Fibroblast of skin of abdomen (primary cell): ENCODE measurements at regions not wholly inside any gene's neighbourhood (a gene's known extent, or its start where the extent isn't known, plus 50 kb on each side); places are given as distances from the start of the nearest gene placed in this dataset.

Experiments used
- DNase-seq: peaks from one replicate; pipeline ENCODE4 v3.0.0-alpha.2; 2013

DNA sequence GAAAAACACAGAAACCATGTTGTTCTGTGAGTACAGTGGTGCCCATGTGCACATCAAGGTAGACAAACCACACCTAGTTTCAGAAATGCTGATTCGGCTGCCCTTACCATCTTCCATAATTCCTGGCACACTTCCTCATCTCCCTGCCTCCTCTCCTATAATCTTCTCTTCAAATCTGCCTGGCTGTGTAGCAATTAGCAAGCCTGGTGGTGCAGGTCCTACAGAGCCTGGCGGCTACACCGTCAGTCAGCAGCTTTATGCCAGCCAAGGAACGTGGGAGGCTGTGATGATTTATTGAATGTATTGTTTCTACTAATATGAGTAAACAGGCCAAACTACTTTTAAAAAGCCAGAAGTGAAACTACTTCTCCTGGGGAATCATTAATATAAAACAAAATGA is 106.8 kb downstream of the SEMA6D start:
- no peak for DNase-seq

DNA sequence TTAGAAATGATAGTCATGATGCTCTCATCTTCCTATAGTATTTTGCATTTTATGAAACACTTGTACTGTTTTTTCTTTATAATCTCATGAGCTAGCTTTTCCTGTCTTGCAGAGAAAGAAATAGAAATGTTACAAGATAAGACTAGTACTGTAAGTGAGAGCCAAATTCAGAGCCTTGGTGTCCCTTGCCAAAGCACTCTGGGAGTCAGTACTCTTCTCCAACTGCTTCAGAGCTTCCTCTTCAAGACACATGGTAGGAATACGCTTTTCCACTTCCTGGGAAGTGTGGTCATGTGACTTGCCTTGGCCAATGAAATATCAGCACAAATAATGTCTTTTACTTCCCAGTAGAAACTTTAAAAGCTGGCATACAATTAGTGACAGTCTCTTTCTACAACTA is 112.4 kb downstream of the SEMA6D start:
- DNase-seq, result no peak

DNA sequence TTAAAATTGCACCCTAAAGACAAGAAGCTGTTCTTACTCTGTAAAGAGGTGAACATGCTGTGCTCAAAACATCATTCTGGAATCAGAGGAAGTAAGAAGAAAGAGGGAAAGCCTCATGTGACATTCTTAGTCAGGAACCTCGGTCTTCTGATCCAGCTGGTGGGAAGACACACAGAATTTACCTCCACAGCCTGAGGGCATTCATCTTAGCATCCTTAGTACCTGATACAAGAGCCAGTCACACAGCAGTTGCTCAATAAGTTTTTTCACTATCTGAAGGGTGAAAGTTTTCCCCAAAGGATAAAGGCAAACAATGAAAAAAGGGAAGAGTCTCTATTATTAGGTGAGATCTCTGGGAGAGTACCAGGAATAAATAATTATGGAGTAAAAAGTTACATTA is 116.8 kb downstream of the SEMA6D start:
- no peak for DNase-seq

DNA sequence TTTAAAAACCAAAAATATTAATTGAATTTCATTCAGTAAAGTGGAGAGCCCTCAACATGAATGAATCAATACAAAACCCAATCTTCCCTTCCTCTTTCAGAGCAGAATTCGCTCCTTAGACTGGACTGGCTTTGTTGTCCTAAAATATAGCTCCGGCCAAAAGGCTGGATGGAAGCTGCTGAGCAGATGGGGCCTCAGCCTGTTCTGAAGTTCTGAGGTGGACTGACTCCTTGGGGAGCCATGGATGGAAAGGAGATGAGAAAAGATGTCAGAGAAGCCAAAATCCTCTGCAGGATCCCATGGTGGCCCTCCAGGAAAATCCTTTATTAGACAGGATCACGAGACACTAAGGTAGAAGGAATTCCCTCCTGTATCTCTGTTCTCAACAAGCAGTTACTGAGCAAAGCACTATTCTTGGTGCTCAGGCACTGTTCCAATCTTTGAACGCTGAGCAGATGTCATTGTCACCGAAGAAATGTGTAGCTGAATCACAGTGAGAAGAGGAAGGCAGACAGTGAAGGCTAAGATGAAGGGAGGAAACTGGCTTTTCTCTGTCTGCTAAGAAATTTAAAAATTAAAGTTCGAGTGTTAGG is 122.0 kb downstream of the SEMA6D start:
- no peak for DNase-seq

- no peak for DNase-seq
Measured at GRCh38 chr15:47843124-47843663, 125.9 kb downstream of the SEMA6D start.

DNA sequence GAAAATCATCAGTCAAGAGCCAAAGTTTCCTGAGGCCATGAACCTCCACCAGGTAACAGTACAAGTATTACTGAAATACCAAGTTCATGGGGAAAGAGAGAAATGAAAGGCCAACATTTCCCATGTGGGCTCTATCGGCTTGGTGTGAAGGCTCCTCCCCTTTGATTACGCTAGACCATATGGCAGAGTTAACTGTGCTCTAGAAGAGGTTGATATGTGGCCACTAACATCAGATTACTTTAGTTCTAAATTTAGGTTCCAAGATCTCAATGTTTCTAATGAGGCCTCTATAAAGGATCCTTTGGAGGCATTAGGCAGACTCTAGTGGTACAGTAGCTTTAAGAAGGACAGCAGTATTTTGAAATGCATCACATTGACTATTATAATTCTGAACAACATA is 127.1 kb downstream of the SEMA6D start:
- DNase-seq, result no peak

GRCh38 chr15:47846128-47846868 is 129.0 kb downstream of the SEMA6D start:
- DNase-seq, result no peak

GRCh38 chr15:47846876-47847275 is 129.6 kb downstream of the SEMA6D start:
- no peak for DNase-seq

DNA sequence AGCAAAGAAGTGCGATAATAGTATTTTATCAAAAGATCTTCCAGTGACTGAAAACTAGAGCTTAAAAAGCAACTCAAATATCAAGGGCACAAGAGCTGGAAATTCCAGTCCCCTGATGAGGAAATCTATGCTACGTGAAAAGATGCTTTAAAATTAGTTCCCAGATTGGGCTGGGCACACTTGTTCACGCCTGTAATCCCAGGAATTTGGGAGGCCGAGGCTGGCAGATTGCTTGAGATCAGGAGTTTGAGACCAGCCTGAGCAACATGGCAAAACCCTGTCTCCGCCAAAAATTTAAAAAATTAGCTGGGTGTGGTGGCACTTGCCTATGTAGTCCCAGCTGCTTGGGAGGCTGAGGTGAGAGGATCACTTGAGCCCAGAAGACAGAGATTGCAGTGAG is 138.8 kb downstream of the SEMA6D start:
- DNase-seq, result no peak

- no peak for DNase-seq
Measured at GRCh38 chr15:47857014-47857775, 139.9 kb downstream of the SEMA6D start.

GRCh38 chr15:47857776-47858167 is 140.5 kb downstream of the SEMA6D start:
- no peak for DNase-seq

DNA sequence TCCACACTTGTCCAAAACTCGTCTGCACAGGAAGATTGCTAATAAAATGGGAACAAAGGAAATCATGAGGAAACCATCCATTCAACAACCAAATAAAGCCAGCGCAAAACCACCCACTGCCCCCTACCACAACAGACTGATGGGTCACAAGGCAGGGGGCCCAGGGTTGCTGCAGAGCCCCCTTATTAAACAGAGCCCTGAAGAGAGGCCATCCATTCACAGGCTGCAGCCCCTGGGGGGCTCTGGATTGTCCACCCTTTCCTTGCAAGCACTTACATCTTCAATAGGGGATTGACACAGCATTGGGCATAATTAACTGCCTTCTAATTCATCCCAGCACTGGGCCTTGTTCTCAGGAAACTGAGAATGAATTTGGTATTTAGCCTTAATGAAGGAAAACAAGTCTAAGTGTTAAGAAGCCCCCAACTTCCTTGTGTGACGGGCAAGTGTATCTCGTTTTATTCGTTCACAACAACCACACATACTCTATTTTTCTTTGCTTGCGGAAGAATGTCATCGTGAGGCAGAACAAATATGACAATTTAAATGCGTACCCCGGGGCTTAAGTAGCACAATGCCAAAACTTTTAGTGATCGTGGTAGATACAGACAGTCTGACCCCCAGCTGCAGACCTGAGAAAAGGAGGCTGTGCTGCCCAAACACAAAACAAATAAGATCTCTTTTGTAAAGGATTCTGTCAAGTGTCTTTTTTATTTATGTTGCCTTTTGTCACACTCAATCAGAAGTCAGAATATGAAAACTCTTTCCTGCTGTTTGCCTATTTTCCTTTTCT is 144.0 kb downstream of the SEMA6D start:
- no peak for DNase-seq

DNA sequence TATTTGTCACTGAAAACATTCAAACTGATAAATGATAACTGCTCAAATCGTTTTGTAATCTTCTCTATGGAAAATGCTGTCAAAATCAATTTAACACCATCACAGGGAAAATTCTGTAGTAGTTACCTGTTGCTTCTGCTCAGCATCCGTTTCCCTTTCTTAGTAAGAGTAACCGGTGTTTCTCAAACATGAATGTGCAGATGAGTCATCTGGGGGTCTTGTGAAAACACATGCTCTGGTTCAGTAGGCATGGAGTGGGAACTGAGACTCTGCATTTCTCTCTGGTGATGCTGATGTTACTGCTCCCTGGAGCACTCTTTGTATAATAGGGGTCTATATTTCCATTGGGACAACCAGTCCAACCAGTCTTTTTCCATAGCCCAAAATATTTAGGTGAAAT is 145.1 kb downstream of the SEMA6D start:
- DNase-seq, result no peak

DNA sequence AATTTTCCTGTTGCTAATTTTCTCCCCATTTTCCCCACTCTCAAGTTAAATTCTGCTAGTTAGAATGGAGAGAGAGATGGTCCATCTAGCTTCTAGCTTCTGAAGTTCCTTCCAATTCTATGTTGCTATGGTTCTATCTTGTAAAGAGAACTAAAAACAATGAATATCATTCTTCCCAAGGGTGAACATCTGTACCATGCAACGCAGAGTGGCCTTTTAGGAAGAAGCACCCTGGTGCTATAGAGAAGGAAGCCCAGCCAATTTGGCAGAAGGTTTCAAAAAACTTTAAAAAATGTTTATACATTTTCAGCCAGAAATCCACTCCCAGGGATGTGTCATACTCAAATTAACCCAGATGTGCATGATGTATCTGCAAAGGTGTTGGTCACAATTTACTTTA is 149.1 kb downstream of the SEMA6D start:
- no peak for DNase-seq

GRCh38 chr15:47870300-47870955 is 153.1 kb downstream of the SEMA6D start:
- DNase-seq, result no peak

DNA sequence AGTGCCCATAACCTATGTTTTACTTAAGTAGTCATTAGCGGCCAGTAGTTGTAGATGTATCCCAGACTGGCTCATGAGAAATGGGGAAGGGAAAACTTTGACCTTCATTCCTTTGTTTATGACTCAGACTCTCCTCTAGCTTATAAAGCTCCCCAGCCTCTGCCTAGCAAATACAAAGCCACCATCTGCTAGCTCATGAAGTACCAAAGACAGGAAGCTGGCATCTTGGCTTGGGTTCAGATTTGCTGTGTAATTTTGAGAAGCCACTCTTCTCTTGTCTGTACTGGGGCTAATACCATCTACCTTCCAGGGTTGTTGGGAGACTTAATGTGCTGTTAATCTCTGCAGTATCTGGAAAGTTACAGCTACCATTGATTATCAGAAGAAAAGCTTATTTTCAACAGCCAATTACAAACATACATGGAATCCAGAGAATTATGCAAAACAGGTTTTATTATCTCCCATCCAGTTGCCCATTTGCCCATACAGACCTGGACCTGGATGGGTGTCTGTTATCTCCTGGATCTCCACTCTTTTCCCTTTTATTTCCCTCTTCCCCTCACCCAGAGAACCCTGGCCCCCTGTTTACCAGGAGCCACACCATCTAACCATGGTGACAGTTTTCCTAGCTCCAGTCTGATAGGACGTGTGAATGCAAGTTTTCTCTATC is 153.8 kb downstream of the SEMA6D start:
- peak; percentile 78 for DNase-seq

GRCh38 chr15:47872208-47872607 is 154.9 kb downstream of the SEMA6D start:
- peak; percentile 2 for DNase-seq

DNA sequence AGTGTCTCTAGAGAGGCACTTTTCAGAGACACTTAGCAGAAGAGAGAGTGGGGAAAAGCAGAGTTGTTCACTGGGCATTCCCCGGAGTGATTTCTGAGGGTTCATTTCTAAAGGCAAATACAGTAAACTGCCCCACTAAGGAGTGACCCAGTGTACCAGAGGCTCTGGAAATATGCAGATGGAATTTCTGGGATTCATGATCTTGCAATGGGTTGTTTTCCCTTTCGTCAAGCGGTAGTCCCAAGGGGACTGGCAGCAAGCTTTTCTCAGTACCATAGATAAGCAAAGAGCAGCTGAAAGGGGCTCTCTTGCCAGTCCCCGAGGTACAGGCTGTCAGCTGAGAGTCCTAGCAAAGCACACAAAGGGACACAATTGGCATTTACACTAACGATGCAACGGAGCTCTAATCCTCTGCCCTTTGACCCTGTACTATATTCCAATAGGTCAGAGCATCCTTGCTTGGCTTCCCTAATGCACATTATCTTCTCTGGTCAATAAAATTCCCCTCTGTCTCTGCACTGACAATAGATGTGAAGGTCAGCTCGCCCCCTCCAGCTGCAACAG is 155.6 kb downstream of the SEMA6D start:
- peak; percentile 2 for DNase-seq

DNA sequence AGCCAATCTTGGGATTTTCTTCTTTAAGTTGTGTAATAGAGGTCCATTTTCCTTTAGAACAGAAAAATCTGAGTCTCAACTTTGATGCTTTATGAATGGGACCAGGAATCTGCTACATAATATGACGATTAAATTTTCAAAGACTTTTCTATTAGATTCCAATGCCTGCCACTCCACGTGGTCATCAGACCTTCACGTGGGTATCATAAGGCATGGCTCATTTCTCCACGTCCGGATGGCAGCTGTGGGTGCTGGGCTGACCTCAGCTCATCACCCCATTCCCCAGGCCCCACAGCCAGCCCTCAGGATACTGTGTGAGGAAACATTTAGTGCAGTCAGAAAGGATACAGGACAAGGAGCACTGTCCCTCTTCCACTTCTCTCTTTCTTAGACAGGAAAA is 159.7 kb downstream of the SEMA6D start:
- DNase-seq, result no peak

GRCh38 chr15:47877836-47878235 is 160.5 kb downstream of the SEMA6D start:
- no peak for DNase-seq

- DNase-seq, result peak; percentile 95
Measured at GRCh38 chr15:47885920-47886319, 168.6 kb downstream of the SEMA6D start.
